Endothelial cell of umbilical vein (primary cell): ENCODE measurements at regions not wholly inside any gene's neighbourhood (a gene's known extent, or its start where the extent isn't known, plus 50 kb on each side); places are given as distances from the start of the nearest gene placed in this dataset.

Source experiments
- BruUV-seq: library from RNA; stranded (reverse); fragments of 400-500 nt; replicated peaks from 2 replicates; lab custom pipeline; 2021; lab: Mats Ljungman, UMichigan
- CTCF ChIA-PET: fragments of 300-600, 350-600 bp; sonication (Branson Sonifier 250); formaldehyde crosslinking; loops from one replicate; lab custom pipeline; 2021; ENCODE audit warnings: antibody characterized with exemption, inconsistent platforms; lab: Charles Lee
- POLR2A ChIA-PET: fragments of 300-600, 350-600 bp; sonication (Branson Sonifier 250); formaldehyde crosslinking; loops from one replicate; lab custom pipeline; 2021; ENCODE audit warnings: antibody characterized with exemption, inconsistent platforms; lab: Charles Lee
- DNase-seq: peaks from one replicate; pipeline ENCODE4 v3.0.0-alpha.2; 2011; ENCODE audit warnings: low read depth, low spot score
- FAIRE-seq: peaks from 2 replicates; lab custom pipeline; 2011; peaks lifted over from hg19 to GRCh38; lab: Jason Lieb, UNC
- H2AFZ ChIP-seq: 2 replicates; pipeline ENCODE4 v1.6.0; 2012; ENCODE audit warnings: low read depth, low read length, control low read depth, inconsistent platforms
- H3K27ac ChIP-seq: 2 replicates; pipeline ENCODE4 v1.5.1; 2011; ENCODE audit warnings: low read depth, mild to moderate bottlenecking, control low read depth, low read length, moderate library complexity; ENCODE audit not compliant: insufficient read depth
- H3K27me3 ChIP-seq, 2 experiments: 2 replicates each; pipeline versions ENCODE4 v1.6.0 to v1.6.1; 2011; ENCODE audit warnings: low read length in 2 of 2, mixed read lengths in 1 of 2; ENCODE audit not compliant: control insufficient read depth in 2 of 2, insufficient read depth in 2 of 2
- H3K36me3 ChIP-seq, 2 experiments: 2 replicates in 1 of 2; 3 replicates in 1 of 2; pipeline ENCODE4 v1.5.1; 2011; ENCODE audit warnings: low read length in 2 of 2, mild to moderate bottlenecking in 1 of 2, moderate library complexity in 1 of 2; ENCODE audit not compliant: control insufficient read depth in 2 of 2, insufficient read depth in 2 of 2; ENCODE audit errors: extremely low read depth in 1 of 2
- H3K4me1 ChIP-seq: 3 replicates; pipeline ENCODE4 v1.5.1; 2011; ENCODE audit warnings: mild to moderate bottlenecking, low read length; ENCODE audit not compliant: control insufficient read depth, insufficient read depth; ENCODE audit errors: extremely low read depth
- H3K4me2 ChIP-seq: 2 replicates; pipeline ENCODE4 v1.6.1; 2011; ENCODE audit warnings: low read length, control low read depth, mixed read lengths; ENCODE audit not compliant: insufficient read depth
- H3K4me3 ChIP-seq, 3 experiments: fragments of 200-600 bp in 1 of 3; sonication (generic), shearing (Covaris generic) in 1 of 3; replicated peaks in 1 of 3; 2 replicates each; pipeline ENCODE4 v1.5.1; 2011 to 2016; ENCODE audit warnings: control low read depth in 3 of 3, low read length in 3 of 3, mild to moderate bottlenecking in 2 of 3, inconsistent platforms in 1 of 3, low read depth in 1 of 3, moderate library complexity in 1 of 3; ENCODE audit not compliant: insufficient read depth in 1 of 3
- H3K79me2 ChIP-seq: 2 replicates; pipeline ENCODE4 v1.6.0; 2012; ENCODE audit warnings: low read length, inconsistent platforms; ENCODE audit not compliant: control insufficient read depth, insufficient read depth
- H3K9ac ChIP-seq: replicated peaks from 2 replicates; pipeline ENCODE3; 2011; ENCODE audit warnings: low read length, control low read depth; ENCODE audit not compliant: insufficient read depth; ENCODE audit errors: extremely low read depth
- H3K9me1 ChIP-seq: replicated peaks from 3 replicates; pipeline ENCODE4 v1.6.0; 2011; ENCODE audit warnings: mild to moderate bottlenecking, low read length; ENCODE audit not compliant: control insufficient read depth, insufficient read depth; ENCODE audit errors: extremely low read depth
- H3K9me3 ChIP-seq: replicated peaks from 2 replicates; pipeline ENCODE4 v1.5.1; 2012; ENCODE audit warnings: low read length, inconsistent platforms; ENCODE audit not compliant: control insufficient read depth, insufficient read depth
- H4K20me1 ChIP-seq: replicated peaks from 2 replicates; pipeline ENCODE3; 2011; ENCODE audit warnings: mild to moderate bottlenecking, low read length; ENCODE audit not compliant: control insufficient read depth, insufficient read depth; ENCODE audit errors: extremely low read depth
- EZH2 ChIP-seq: IDR thresholded peaks from 2 replicates; pipeline ENCODE4 v1.6.1; 2012; ENCODE audit warnings: borderline replicate concordance, low read depth, mild to moderate bottlenecking, moderate library complexity, low read length, inconsistent platforms; ENCODE audit not compliant: severe bottlenecking
- FOS ChIP-seq: IDR thresholded peaks from 2 replicates; pipeline ENCODE4 v1.6.1; 2011; ENCODE audit warnings: mild to moderate bottlenecking, low read length, moderate library complexity, borderline replicate concordance; ENCODE audit not compliant: insufficient read depth
- GATA2 ChIP-seq: IDR thresholded peaks from 2 replicates; pipeline ENCODE4 v1.7.0; 2011; ENCODE audit warnings: low read depth, mild to moderate bottlenecking, moderate library complexity, mixed read lengths, low read length; ENCODE audit not compliant: insufficient read length, insufficient read depth
- JUN ChIP-seq: IDR thresholded peaks from 2 replicates; pipeline ENCODE4 v1.6.1; 2011; ENCODE audit warnings: borderline replicate concordance, low read depth; ENCODE audit not compliant: insufficient read length, insufficient read depth
- MYC ChIP-seq: IDR thresholded peaks from one replicate; pipeline ENCODE4 v1.6.1; 2011; ENCODE audit warnings: mild to moderate bottlenecking, low read depth, low read length
- POLR2A ChIP-seq: IDR thresholded peaks from 2 replicates; pipeline ENCODE4 v1.6.1; 2012; ENCODE audit warnings: low read depth, mild to moderate bottlenecking, control low read depth, low read length
- POLR2AphosphoS5 ChIP-seq: IDR thresholded peaks from 2 replicates; pipeline ENCODE4 v1.6.1; 2012; ENCODE audit warnings: low read depth, mild to moderate bottlenecking, control low read depth, low read length, moderate library complexity; ENCODE audit not compliant: insufficient read depth
- dilution Hi-C: fragments of 300-500 bp; cut with MboI; formaldehyde crosslinking; loops from one replicate; pipeline ENCODE4 v1.15.0; 2019; ENCODE audit warnings: low sequenced_read_pairs; ENCODE audit not compliant: extremely low pct_ligation_motif_present
- intact Hi-C: fragments of 100-400 bp; cut with micrococcal nuclease; formaldehyde crosslinking; loops from one replicate; pipeline ENCODE4 v1.10.0; 2022
- TF ChIP-seq, protein P1 (sequence below), 2 donors: IDR thresholded peaks; 1 replicate in 1 of 2; 2 replicates in 1 of 2; pipeline ENCODE4 v1.5.1; 2011; ENCODE audit warnings: low read length in 2 of 2, mild to moderate bottlenecking in 2 of 2, moderate library complexity in 2 of 2, control low read depth in 1 of 2, inconsistent platforms in 1 of 2, low read depth in 1 of 2; ENCODE audit not compliant: insufficient read depth in 1 of 2; ENCODE audit errors: extremely low read depth in 1 of 2
- TF ChIP-seq, protein P2 (sequence below): IDR thresholded peaks from 2 replicates; pipeline ENCODE4 v1.6.1; 2011; ENCODE audit not compliant: insufficient read depth, insufficient read length

DNA sequence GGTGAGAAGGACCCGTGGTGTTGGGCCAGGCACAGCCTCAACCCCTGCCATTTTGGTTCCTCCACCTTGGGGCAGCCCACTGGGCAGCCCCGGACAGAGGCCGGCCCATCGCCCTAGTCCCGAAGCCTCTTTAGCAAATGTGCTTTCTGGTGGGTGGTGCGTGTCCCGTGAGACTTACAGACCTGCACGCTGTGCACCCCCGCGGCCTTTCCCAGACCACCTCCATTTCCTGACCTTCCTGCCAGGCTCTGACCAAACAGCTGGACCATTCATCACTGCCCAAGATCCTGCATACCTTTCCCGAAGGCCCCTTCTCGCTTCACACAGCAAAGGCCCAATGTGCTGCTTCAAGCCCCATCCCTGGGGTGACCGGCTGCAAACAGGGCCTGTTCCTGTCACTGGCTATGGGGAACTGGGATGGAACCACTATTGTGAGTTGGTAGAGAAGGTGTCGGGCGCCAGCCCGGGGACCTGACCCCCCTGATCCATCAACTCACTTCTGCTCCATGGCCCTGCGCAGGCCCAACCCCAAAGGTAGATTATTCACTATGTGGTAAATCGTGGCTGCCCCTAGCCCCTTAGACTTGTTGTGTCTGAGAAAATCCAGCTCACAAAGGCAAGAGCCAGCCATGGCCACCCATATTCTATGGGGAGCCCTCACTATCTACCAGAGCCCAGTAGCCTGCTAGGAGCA lies 341.0 kb downstream of the EIPR1 start:
- Histone ChIP-seq H3K27ac (no peak overlapping the region), H3K9ac (no peak overlapping the region), H2AFZ (no peak overlapping the region), H3K36me3 (no peaks in the 10 kb centered on the region), H3K79me2 (no peaks in the 10 kb centered on the region), H4K20me1 (no peaks in the 10 kb centered on the region), H3K9me3 (peaks cover 2% of the 10 kb centered on the region), H3K4me3 (no peak overlapping the region), H3K9me1 (no peaks in the 10 kb centered on the region), H3K4me2 (no peak overlapping the region), H3K27me3 (no peaks in the 10 kb centered on the region), H3K4me1 (no peaks in the 10 kb centered on the region)
- TF ChIP-seq MYC, result no peak
- no peak for TF ChIP-seq EZH2
- no peak for TF ChIP-seq GATA2
- TF ChIP-seq, protein P1, sequence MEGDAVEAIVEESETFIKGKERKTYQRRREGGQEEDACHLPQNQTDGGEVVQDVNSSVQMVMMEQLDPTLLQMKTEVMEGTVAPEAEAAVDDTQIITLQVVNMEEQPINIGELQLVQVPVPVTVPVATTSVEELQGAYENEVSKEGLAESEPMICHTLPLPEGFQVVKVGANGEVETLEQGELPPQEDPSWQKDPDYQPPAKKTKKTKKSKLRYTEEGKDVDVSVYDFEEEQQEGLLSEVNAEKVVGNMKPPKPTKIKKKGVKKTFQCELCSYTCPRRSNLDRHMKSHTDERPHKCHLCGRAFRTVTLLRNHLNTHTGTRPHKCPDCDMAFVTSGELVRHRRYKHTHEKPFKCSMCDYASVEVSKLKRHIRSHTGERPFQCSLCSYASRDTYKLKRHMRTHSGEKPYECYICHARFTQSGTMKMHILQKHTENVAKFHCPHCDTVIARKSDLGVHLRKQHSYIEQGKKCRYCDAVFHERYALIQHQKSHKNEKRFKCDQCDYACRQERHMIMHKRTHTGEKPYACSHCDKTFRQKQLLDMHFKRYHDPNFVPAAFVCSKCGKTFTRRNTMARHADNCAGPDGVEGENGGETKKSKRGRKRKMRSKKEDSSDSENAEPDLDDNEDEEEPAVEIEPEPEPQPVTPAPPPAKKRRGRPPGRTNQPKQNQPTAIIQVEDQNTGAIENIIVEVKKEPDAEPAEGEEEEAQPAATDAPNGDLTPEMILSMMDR (IDR thresholded peaks at IDR 0.05; ENCODE audit: extremely low read depth in 1 of 2, insufficient read depth in 1 of 2, low read depth in 1 of 2, low read length in 2 of 2), result no peak
- TF ChIP-seq POLR2A, result no peak
- TF ChIP-seq, protein P2, sequence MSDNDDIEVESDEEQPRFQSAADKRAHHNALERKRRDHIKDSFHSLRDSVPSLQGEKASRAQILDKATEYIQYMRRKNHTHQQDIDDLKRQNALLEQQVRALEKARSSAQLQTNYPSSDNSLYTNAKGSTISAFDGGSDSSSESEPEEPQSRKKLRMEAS, result no peak
- no peak for TF ChIP-seq POLR2AphosphoS5
- TF ChIP-seq FOS, result no peak
- TF ChIP-seq JUN, result no peak
- FAIRE-seq (no peak), DNase-seq (no peak)
- intact Hi-C loops (no loop called here), dilution Hi-C loops (no loop called here)
- BruUV-seq, result no TSS peak
- ChIA-PET CTCF (no interaction called here), POLR2A (no interaction called here)
